Muscle of leg (tissue), 3 donors: ENCODE measurements at regions not wholly inside any gene's neighbourhood (a gene's known extent, or its start where the extent isn't known, plus 50 kb on each side); places are given as distances from the start of the nearest gene placed in this dataset.

Source experiments
- DNase-seq: peaks from one replicate; pipeline ENCODE4 v3.0.0; 2013
- H3K27ac ChIP-seq: one replicate; pipeline ENCODE4 v1.5.1; 2013; ENCODE audit warnings: mild to moderate bottlenecking, low read length, control low read depth
- H3K27me3 ChIP-seq: one replicate; pipeline ENCODE4 v1.6.1; 2013; ENCODE audit warnings: low read length; ENCODE audit not compliant: control insufficient read depth, insufficient read depth
- H3K36me3 ChIP-seq: one replicate; pipeline ENCODE4 v1.6.1; 2013; ENCODE audit warnings: low read length; ENCODE audit not compliant: control insufficient read depth, insufficient read depth
- H3K4me1 ChIP-seq: one replicate; pipeline ENCODE4 v1.6.1; 2013; ENCODE audit warnings: low read length; ENCODE audit not compliant: control insufficient read depth, insufficient read depth
- H3K4me3 ChIP-seq: one replicate; pipeline ENCODE4 v1.5.1; 2013; ENCODE audit warnings: low read length, control low read depth
- H3K9me3 ChIP-seq: replicated peaks from 2 replicates; pipeline ENCODE4 v1.6.1; 2013; ENCODE audit warnings: low read depth, low read length; ENCODE audit not compliant: control insufficient read depth
- WGBS: methylation state at CpG from one replicate; pipeline ENCODE4 v1.1.5; 2013; ENCODE audit warnings: missing lambda C conversion rate; ENCODE audit not compliant: insufficient coverage; 5-methylcytosine and 5-hydroxymethylcytosine counted together

GRCh38 chr12:86743875-86744536, 487.8 kb upstream of the MGAT4C start:
- Histone ChIP-seq H3K27ac (no peak overlapping the region), H3K36me3 (no peaks in the 10 kb centered on the region), H3K4me3 (no peak overlapping the region), H3K4me1 (no peaks in the 10 kb centered on the region), H3K9me3 (no peaks in the 10 kb centered on the region), H3K27me3 (no peaks in the 10 kb centered on the region)
- DNase-seq = no peak
- 66% methylated on average over 2 of the region's 5 CpGs for WGBS

- Histone ChIP-seq H3K4me1 (no peaks in the 10 kb centered on the region), H3K27me3 (no peaks in the 10 kb centered on the region), H3K27ac (no peak overlapping the region), H3K4me3 (no peak overlapping the region), H3K36me3 (no peaks in the 10 kb centered on the region), H3K9me3 (no peaks in the 10 kb centered on the region)
- DNase-seq = no peak
- WGBS = no CpG with 5 or more reads among the region's 1 CpG
Observed at GRCh38 chr12:86741531-86741930, 485.3 kb upstream of the MGAT4C start.

GRCh38 chr12:86735851-86736250, 479.7 kb upstream of the MGAT4C start:
- Histone ChIP-seq H3K4me1 (no peaks in the 10 kb centered on the region), H3K27me3 (no peaks in the 10 kb centered on the region), H3K36me3 (no peaks in the 10 kb centered on the region), H3K9me3 (no peaks in the 10 kb centered on the region), H3K4me3 (no peak overlapping the region), H3K27ac (no peak overlapping the region)
- no peak for DNase-seq

GRCh38 chr12:86735072-86735471, 478.9 kb upstream of the MGAT4C start:
- Histone ChIP-seq H3K27me3 (no peaks in the 10 kb centered on the region), H3K36me3 (no peaks in the 10 kb centered on the region), H3K9me3 (no peaks in the 10 kb centered on the region), H3K4me3 (no peak overlapping the region), H3K27ac (no peak overlapping the region), H3K4me1 (no peaks in the 10 kb centered on the region)
- 100% methylated on average over 1 of the region's 4 CpGs for WGBS
- DNase-seq = no peak

GRCh38 chr12:86730233-86730632, 474.0 kb upstream of the MGAT4C start:
- Histone ChIP-seq H3K27ac (no peak overlapping the region), H3K4me3 (no peak overlapping the region), H3K4me1 (no peaks in the 10 kb centered on the region), H3K36me3 (no peaks in the 10 kb centered on the region), H3K27me3 (no peaks in the 10 kb centered on the region), H3K9me3 (no peaks in the 10 kb centered on the region)
- WGBS = no CpG with 5 or more reads among the region's 2 CpGs
- no peak for DNase-seq

- WGBS = no CpG with 5 or more reads among the region's 1 CpG
- no peaks in the 10 kb centered on the region for H3K36me3 ChIP-seq
- no peaks in the 10 kb centered on the region for H3K4me1 ChIP-seq
- no peaks in the 10 kb centered on the region for H3K9me3 ChIP-seq
- H3K27me3 ChIP-seq = no peaks in the 10 kb centered on the region
- DNase-seq = no peak
- no peak overlapping the region for H3K27ac ChIP-seq
- no peak overlapping the region for H3K4me3 ChIP-seq
Observed at GRCh38 chr12:86729739-86730138, 473.5 kb upstream of the MGAT4C start.

GRCh38 chr12:86727160-86727559, 471.0 kb upstream of the MGAT4C start:
- no peak overlapping the region for H3K4me3 ChIP-seq
- H3K27me3 ChIP-seq = no peaks in the 10 kb centered on the region
- no CpG with 5 or more reads among the region's 1 CpG for WGBS
- no peaks in the 10 kb centered on the region for H3K36me3 ChIP-seq
- no peak overlapping the region for H3K27ac ChIP-seq
- no peaks in the 10 kb centered on the region for H3K9me3 ChIP-seq
- DNase-seq = peak; percentile 14
- no peaks in the 10 kb centered on the region for H3K4me1 ChIP-seq

GRCh38 chr12:86724716-86725115, 468.5 kb upstream of the MGAT4C start:
- DNase-seq = no peak
- no peaks in the 10 kb centered on the region for H3K4me1 ChIP-seq
- no peaks in the 10 kb centered on the region for H3K36me3 ChIP-seq
- no peaks in the 10 kb centered on the region for H3K27me3 ChIP-seq
- no peak overlapping the region for H3K27ac ChIP-seq
- H3K4me3 ChIP-seq = no peak overlapping the region
- WGBS = no CpG with 5 or more reads among the region's 1 CpG
- no peaks in the 10 kb centered on the region for H3K9me3 ChIP-seq

GRCh38 chr12:86723326-86723725, 467.1 kb upstream of the MGAT4C start:
- H3K9me3 ChIP-seq = no peaks in the 10 kb centered on the region
- no peak overlapping the region for H3K4me3 ChIP-seq
- no peaks in the 10 kb centered on the region for H3K4me1 ChIP-seq
- 62% methylated on average over 2 of the region's 2 CpGs for WGBS
- DNase-seq = peak; percentile 6
- H3K27ac ChIP-seq = no peak overlapping the region
- H3K27me3 ChIP-seq = no peaks in the 10 kb centered on the region
- H3K36me3 ChIP-seq = no peaks in the 10 kb centered on the region

GRCh38 chr12:86721713-86722397, 465.7 kb upstream of the MGAT4C start:
- Histone ChIP-seq H3K4me3 (no peak overlapping the region), H3K36me3 (no peaks in the 10 kb centered on the region), H3K27me3 (no peaks in the 10 kb centered on the region), H3K9me3 (no peaks in the 10 kb centered on the region), H3K27ac (no peak overlapping the region), H3K4me1 (no peaks in the 10 kb centered on the region)
- DNase-seq = no peak
- WGBS = 67% methylated on average over 1 of the region's 5 CpGs
